HG03025 (cell line): ENCODE measurements at regions not wholly inside any gene's neighbourhood (a gene's known extent, or its start where the extent isn't known, plus 50 kb on each side); places are given as distances from the start of the nearest gene placed in this dataset.
"Not testable (repeated sequence)": the region's sequence is repeated elsewhere in the genome, so short reads cannot be mapped to it uniquely, and the experiment has no call there.

ENCODE experiments used
- ATAC-seq: cut with Tn5 transposase; IDR thresholded peaks from one replicate; pipeline ENCODE4 v1.9.1; 2021; ENCODE audit warnings: mild to moderate bottlenecking, moderate library complexity; ENCODE audit not compliant: unreplicated experiment, low FRiP score

GRCh38 chr16:76713191-76713590 is 436.0 kb downstream of the CNTNAP4 start:
- ATAC-seq, result no peak

- ATAC-seq, result not testable (repeated sequence)
Measured at GRCh38 chr16:76716251-76716650, 439.1 kb downstream of the CNTNAP4 start.

DNA sequence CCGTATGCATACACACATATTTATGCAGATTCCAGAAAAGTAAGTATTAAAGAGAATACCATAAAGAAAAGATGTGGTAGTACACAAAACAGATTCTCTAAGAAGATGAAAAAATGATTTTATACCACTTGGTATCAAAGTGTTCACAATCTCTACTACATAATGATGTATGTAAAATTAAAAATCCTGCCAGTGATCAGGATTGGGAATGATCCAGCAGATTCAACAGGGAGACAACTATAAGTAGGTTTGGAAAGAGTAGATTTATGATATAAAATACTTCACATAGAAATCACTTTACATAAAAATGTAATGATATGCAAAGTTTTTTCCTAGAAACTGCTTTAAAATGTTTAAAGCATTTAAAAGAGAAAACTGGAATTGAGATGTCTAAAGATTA is 447.0 kb downstream of the CNTNAP4 start:
- ATAC-seq, result no peak

DNA sequence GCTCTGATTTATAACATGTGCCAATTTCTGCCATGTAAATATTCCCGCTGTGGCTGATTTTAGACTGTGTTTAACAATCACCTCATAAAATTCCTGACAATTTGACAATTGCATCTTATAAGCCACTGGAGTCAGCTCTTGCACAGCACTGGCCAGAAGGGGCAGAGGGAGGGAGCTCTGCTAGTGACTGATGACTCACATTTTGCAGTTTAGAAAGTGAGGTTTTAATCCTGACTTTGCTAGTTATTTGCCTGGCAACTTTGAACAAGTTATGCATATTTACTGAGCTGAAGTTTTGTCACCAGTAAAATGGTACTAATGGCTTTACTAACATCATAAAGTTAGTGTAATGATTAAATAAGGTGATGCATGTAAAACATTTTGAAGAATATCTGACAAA is 452.3 kb downstream of the CNTNAP4 start:
- ATAC-seq, result no peak

DNA sequence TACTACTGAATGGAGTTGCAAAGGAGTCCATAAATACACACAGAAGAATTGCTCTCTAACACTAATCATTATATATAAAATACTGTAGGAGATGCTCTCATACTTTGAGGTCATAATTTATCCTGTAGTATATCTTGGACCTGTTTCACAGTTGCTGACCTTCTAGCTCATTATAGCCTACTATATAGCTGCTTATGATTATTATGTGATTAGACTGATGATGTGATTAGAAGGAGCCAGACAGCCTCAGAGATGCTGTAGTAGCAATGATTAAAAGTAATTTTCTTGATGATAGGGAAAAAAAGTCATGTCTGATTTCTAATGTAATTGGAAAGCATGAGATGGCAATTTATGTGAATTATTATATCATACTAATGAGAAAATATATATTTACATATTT is 455.7 kb downstream of the CNTNAP4 start:
- ATAC-seq, result no peak

DNA sequence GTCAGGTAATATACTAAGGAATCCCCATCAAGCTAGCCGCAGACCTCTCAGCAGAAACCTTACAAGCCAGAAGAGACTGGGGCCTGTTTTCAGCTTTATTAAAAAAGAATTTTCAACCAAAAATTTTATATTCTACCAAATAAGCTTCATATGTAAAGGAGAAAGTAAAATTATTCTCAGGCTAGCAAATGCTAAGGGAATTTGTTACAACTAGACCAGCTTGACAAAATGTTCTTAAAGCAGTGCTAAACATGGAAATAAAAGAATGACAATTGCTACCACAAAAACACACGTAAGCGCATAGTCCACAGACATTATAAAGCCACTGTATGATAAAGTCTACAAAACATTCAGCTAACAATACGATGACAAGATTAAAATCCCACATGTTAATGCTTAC is 449.4 kb upstream of the MON1B start:
- no peak for ATAC-seq

DNA sequence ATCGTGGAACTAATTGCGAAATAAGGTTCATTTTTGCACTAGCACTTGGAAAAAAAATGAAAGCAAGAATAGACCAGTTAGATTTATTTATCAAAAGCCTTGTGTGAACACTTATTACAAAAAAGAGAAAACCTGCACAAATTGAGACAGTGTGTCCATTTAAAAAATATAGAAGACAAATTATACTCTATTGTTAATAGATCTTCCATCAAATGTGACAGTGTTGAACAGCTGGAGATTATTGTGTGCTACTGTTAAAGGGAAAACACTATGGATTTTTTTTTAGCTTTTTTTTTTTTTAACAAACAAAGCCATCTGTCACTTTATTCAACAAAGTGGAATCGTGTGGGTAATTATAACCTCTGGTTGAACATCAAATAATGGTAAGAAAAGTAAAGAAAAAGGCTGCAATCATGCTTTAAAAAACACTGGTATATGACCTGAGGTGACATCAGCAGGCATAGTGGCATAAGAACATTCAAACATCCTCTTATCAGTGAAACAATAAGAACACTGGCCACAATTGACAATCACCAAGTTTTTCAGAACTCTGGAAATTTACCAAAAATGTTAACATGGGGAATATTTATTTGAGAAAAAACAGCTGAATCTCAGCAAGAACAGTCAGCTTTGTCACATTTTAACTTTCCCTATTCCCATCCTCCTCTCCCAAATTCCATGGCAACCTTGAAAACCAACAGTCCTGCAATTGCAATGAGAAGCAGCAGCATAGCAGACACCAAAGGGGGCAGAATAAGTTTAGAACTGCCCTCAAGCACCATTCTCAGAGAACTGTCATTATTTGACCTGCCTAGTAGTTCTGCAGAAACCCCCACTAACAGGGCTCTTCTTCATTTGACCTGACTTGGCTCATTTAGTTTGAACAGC is 442.3 kb upstream of the MON1B start:
- no peak for ATAC-seq

- no peak for ATAC-seq
Measured at GRCh38 chr16:76749780-76750375, 441.1 kb upstream of the MON1B start.

GRCh38 chr16:76755496-76755895 is 435.5 kb upstream of the MON1B start:
- no peak for ATAC-seq

- ATAC-seq, result no peak
Measured at GRCh38 chr16:76756423-76756822, 434.6 kb upstream of the MON1B start.

DNA sequence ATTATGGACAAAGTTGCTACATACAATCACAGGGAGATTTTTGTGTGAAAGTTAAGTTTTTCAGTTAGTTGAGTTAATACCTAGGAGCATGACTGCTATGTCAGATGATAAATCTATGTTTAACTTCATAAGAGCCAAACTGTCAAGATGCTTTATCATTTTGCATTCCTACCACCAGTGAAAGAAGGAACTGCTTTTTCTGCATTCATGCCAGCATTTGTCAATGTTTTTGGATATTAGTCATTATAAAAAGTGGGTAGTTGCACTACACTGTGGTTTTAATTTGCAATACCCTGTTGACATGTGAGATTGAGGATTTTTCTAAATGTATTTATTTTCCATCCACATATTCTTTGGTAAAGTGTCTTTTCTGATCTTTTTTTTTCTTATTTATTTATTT is 434.0 kb upstream of the MON1B start:
- ATAC-seq, result no peak

DNA sequence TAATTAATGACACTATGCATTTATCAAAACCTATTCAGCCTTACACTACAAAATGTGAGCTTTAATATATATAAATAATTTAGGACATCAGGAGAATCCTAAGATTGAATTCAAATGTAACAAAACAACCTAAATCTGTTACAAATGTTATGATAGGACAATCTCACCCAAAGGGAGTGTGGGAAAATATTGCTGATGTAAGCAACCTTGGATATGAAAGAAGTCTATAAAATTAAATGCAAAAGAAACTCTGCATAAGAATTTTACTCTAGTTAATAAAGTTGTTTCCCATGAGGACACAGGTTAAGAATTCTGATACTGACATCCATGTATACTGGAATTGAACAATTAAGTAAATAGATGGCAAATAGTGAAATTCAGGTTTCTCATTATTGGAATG is 424.5 kb upstream of the MON1B start:
- ATAC-seq, result no peak

GRCh38 chr16:76768316-76768715 is 422.7 kb upstream of the MON1B start:
- no peak for ATAC-seq

- no peak for ATAC-seq
Measured at GRCh38 chr16:76768948-76769347, 422.0 kb upstream of the MON1B start.

DNA sequence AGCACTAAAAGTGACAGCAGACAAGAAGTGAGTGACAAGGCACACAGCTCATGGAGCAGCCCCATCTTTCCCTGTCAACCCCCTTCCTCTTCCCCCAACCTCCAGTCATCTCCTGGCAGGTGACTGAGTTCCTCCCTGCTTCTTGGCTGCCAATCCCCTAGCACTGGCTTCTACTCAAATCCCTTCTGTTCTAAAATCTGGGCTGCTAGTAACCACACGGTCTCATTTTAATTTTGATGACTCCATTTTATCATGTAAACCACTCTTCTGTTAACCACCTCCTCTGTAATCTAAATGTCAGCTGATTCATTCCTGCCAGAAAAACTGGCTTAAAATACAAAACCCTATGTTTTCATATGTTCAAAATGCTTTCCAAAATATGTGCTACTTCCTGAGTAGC is 419.8 kb upstream of the MON1B start:
- ATAC-seq, result no peak

GRCh38 chr16:76777721-76778465 is 413.1 kb upstream of the MON1B start:
- no peak for ATAC-seq

GRCh38 chr16:76780556-76780955 is 410.4 kb upstream of the MON1B start:
- no peak for ATAC-seq

GRCh38 chr16:76784530-76784929 is 406.5 kb upstream of the MON1B start:
- no peak for ATAC-seq

DNA sequence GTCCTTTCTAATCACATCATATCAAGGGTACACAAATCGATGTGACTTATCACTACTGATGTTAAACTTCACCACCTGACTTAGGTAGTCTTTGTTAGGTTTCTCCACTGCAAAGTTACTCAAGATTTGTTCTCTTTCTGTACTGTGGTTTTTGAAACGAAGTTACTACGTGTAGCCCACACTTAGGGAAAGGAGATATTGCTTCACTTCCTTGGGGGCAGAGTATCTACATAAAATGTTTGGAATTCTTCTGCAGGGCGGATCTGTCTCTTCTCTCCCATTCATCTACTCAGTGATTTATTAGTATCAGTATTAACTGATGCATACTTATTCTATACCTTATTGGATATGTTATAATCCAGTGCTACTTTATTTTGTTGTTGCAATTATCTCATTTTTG is 403.6 kb upstream of the MON1B start:
- no peak for ATAC-seq

GRCh38 chr16:76791151-76791550 is 399.8 kb upstream of the MON1B start:
- ATAC-seq, result no peak

GRCh38 chr16:76796416-76796815 is 394.6 kb upstream of the MON1B start:
- no peak for ATAC-seq
